Stimulated activated CD4-positive, alpha-beta T cell treated with anti-CD3 and anti-CD28 coated beads, Interleukin-12 subunit alpha, Interleukin-12 subunit beta, amount 100 ng/mL, for 48 hours (primary cell): ENCODE measurements at regions not wholly inside any gene's neighbourhood (a gene's known extent, or its start where the extent isn't known, plus 50 kb on each side); places are given as distances from the start of the nearest gene placed in this dataset.

ENCODE experiments used
- DNase-seq, 3 donors: peaks; one replicate each; pipeline ENCODE4 v3.0.0-alpha.2; 2020; ENCODE audit warnings: low read depth in 2 of 3, low spot score in 1 of 3

GRCh38 chr9:13607481-13608441 lies 328.3 kb upstream of the MPDZ start:
- DNase-seq, result no peak

DNA sequence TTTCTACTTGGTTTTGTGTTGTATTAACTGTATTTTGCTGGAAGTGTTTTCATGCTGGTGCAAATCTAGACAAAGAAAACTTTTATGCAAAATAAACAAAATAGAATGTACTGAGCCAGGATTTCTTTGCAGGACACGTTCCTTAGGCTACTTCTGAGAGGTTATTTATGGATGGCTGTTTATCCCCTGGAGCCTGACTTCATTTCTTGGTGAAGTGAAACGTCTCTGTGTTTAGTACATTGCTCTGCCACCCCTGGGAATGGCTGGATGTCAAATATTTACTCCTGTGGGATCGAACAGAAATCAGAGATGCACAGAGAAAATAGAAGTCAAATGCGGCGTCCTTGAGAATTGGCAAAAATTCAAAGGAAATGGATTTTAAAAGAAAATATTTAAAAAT lies 327.1 kb upstream of the MPDZ start:
- DNase-seq, result no peak

DNA sequence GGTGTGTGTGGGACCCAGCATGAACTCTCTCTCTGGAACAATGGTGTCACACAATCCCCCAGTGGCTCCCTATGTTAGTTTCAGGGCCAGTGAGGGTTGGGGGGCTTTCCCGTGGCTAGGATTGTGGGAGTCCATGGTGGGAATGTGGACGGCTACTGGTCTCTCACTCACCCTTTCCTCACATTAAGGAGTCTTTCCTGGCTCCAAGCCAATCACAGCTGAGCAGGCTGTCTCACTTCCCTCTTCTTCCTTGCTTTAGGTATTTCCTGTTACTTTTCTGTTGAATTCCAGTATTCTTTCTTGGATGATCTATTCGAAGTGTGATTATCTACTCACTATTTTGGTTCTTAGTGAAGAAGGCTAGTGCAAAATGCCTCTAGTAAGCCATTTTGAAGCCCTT lies 324.4 kb upstream of the MPDZ start:
- DNase-seq, result no peak

- no peak for DNase-seq
These were observed 319.2 kb upstream of the MPDZ start for GRCh38 chr9:13598738-13599137.

DNA sequence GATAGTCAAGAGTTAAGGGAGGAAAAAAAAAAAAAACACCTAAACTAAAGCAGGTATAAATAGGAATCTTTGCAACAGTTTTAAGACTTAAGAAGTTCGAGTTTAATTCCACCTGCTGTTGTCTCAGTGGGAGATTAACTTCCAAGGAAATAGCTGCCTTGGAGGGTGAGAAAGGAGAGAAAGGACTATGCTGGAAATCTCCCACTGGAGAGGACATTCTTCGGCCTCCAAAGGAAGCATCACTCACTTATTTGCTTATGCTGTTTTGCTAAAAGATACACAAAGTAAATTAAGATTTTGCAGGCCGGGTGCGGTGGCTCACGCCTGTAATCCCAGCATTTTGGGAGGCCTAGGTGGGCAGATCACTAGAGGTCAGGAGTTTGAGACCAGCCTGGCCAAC lies 317.9 kb upstream of the MPDZ start:
- no peak for DNase-seq

DNA sequence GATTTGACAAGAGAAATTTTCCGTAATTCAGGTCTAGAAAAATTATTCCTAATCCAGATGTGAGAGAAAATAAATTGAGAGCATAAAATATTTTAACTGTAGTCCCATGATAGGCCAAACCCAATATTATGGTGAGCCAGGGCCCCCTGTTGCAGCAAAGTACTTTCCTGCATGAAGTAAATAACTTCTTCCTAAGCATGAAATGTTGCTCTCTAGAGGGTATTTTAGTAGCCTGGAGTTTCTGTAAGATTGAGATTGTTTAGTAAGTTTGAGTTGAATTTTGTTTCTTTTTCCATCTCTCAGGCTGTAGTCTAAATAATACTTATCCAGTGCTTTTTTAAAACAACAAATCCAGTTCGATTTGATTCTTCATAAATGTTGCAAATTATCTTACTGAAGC lies 317.5 kb upstream of the MPDZ start:
- no peak for DNase-seq

DNA sequence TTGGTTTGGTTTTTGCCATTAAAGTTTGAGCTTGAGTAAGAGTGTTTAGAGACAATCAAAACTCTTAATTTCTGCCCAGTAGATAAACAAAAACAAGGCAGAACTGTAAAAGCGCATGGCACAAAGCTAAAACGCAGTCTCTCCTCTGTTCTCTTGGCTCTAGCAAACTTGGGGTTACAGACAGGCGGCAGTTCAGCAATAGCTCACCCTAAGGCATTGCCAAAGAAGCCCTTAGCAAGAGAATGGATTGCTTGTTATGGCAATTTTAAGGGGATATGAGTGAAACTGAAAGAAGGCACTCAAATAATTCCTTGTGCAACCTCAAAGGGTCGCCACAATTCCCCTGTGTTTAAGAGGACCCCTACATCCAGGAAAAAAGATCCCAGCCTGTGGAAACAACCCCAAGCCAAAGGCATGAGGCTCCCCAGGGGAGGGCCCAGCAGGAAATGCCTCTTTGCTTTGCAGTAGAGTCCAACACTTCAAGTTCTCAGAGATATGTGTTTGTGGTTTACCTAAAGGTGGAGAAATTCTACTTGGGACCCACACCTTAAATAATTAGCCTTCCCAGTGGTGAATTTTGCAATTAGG lies 317.0 kb upstream of the MPDZ start:
- DNase-seq, result no peak

DNA sequence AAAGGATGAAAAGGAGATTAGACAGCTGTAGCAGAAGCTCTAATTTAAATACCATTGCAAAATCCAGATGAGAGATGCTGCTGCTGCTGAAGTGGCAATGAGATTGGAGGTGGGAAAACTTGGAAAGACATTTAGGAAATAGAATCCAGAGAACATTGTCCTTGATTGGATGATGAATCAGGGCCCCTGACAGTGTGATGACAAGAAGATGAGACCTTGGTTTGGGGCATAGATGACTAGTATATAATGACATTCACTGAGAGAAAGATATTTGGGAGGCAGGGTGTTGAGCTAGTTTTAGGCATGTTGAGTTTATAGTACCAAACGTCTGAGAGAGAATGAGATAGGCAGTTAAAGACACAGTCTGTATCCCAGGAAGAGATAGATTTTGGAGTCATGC lies 311.5 kb upstream of the MPDZ start:
- no peak for DNase-seq

GRCh38 chr9:13589034-13589737 lies 309.7 kb upstream of the MPDZ start:
- no peak for DNase-seq

DNA sequence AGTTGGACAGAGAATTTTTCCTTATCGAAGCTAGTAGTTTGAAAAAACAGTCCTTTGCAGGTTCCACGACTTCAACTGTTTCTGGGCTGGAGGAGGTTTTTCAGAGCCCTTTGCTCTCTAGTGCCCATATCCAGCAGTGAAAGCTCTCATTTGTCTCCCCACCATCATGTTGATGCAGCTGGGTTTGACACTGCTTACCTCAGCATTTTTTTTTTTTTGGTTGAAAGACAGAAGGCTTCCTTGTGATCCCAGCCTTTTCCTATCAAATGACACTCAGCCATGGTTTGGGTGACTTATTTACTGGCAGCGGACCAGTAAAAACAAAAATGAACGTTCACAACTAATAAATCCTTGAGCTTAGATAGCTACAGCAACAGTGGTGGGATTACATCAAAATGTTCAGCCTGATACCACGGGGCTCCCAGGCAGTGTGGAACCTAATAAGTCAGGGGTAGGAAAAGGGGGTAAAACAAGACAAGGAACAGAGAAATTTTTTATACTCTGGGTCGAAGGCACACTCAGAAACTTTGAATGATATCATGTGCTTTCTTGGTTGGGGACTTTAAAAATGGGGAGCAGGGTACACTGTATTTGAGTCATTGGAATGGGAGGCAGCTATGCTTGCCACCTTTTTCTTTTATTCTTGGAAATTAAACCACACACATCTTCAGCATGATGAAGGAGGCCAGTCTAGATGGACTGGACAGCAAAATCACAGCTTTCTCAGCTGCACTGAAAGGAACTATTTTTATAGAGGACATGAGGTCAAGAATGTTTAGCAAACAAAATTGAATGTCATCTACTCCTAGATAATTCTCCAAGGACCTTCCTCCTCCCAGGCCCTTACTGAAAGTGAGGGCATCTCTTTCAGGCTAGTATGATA lies 308.9 kb upstream of the MPDZ start:
- no peak for DNase-seq

DNA sequence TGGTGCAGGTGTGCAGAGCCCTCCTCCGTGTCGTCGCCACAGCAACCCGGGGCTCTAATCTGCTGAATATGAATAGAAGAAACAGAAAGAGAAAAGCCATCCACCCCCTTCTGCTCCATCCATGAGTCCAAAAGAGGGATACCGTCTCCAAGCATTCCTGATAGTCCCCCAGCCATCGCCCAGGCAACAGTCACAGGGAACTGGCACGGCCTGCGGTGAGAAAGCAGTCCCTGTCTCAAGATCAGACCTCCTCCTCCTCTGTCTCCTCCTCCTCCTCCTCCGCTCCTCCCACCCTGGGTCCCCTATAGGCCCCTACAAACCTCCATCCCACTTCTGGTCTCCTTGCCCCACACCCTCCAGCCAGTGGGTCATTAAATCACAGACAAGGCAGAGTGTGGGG lies 308.1 kb upstream of the MPDZ start:
- no peak for DNase-seq

DNA sequence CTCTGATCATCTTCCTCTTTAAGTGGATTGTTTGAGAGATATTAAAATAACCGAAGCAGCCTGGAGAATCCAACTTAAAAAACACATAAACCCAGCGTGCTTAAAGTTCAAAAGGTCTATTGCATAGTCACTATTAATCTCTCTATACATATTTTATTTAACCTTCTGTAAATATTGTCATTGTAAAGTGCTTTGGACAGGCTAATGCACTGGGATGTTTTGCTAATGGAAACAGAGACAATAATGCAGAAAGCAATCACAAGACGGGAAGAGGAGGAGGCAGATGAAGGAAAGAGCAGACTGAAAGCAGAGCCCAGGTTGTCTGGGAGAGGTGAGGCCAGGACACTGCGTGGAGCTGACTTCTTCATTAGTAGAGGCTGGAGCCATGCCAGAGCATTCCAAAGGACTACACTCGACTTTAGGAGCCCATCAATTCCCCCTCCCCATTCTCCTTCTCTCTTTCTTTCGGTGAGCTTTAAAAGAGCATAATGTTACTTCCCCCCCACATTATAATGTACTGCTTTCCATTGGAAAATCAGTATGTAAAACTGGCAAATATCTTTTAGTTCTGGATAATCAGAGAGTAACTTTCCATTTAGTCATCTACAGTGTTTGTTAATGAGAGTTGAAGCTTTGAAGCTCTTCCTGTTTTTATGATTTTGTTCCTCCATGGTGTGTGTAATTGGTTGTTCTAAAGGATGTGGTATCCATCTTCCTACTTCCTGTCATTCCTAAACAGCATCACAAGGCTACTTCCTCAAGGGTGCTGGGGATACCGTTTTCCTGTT lies 307.3 kb upstream of the MPDZ start:
- no peak for DNase-seq

- DNase-seq, result no peak
These were observed 301.3 kb upstream of the MPDZ start for GRCh38 chr9:13580760-13581159.

DNA sequence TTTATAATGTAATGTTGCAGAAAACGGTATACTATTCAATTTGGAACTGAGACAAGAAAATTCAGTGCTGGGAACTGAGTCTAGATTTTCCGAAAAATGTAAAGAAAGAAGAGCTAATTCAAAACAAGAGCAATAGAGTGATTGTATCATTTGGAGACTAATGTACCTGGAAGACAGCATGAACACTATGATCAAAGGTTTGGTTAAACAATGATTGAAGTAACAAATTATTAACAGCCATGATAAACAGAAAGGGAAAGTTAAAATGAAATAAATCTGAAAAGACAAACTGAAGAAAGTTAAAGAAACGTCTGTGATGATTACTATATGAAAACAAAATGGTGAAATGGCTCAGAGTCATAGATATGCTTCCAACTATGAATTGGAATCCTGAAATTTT lies 300.6 kb upstream of the MPDZ start:
- DNase-seq, result no peak

DNA sequence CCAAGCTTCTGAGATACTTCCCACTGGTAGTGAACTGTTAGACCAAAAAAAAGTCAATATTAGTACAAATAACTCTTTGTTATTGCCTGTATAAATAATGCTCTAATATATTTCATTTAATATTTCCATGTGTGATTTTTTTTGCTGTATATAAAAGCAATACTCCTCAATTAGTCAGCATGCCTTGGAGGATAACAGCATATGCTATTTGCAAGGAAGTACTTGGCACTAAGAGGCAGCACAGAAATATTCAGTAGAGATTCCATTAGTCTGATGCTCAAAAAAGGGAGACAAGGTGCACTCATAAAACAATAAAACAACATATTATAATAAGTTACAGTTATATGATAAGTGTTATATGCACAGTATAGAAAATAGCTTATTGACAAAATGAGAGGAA lies 296.6 kb upstream of the MPDZ start:
- no peak for DNase-seq

DNA sequence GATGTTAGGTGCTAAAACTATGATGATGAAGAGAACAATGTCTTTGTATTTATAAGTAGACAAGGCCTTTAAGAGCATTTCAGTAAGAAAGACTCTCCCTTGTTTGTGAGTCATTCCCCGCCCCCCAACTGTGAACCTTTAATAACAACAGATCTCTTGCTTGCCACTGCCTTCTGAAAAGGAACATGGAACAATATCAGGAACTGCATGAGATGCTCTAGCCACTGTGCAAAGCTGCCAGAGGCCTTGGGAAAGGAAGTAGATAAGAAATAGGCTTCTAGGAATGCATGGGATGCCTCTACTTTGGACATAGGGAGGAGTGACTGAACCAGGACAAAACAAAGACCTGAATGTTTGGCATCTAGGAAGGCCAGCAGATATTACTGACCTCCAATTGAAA lies 296.1 kb upstream of the MPDZ start:
- no peak for DNase-seq

- DNase-seq, result no peak
These were observed 290.8 kb upstream of the MPDZ start for GRCh38 chr9:13570068-13570974.

GRCh38 chr9:13569602-13570067 lies 290.1 kb upstream of the MPDZ start:
- DNase-seq, result no peak
